CD4-positive, alpha-beta T cell treated with Interleukin-2 at 100 ng/mL for 4 hours (primary cell): ENCODE measurements at regions not wholly inside any gene's neighbourhood (a gene's known extent, or its start where the extent isn't known, plus 50 kb on each side); places are given as distances from the start of the nearest gene placed in this dataset.
A peak's percentile ranks its signal among the peaks of the same experiment; 100 is the strongest.
"Not testable (repeated sequence)": the region's sequence is repeated elsewhere in the genome, so short reads cannot be mapped to it uniquely, and the experiment has no call there.

Experiments used
- DNase-seq: peaks from one replicate; pipeline ENCODE4 v3.0.0-alpha.2; 2020; ENCODE audit warnings: low spot score

DNA sequence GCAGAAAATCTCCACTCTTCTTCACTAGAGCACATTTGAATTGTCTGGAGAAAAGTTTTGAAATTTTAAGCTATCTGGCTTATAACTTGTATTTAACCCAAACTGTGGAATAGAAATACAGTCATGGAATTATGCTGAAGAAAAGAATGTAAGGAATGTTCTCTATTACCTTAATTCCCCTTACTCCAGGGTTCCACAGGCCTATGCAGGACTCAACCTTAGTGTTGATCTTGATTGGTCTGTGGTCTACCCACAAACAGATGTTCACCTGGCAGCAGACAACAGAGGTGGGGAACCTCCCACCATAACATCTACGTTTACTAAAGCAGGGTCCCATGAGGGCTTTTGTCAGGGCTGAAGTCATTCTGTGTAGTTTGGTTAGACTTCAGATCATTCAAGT is 189.3 kb upstream of the GPRIN3 start:
- DNase-seq, result no peak

DNA sequence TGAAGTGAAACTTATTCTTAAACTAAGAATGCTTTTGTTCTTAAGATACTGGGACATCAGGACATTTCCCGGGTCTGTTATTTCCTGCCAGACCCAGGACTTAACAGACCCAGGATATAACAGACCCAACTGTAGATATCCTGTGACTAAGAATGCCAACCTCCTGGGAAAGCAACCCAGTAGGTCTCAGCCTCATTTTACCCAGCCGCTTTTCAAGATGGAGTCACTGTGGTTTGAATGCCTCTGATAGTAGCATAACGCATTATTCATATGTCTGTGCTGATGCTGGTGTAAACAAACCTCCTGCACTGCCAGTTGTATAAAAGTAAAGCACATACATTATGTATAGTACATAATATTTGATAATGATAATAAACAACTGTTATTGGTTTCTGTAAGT is 185.8 kb upstream of the GPRIN3 start:
- DNase-seq, result no peak

DNA sequence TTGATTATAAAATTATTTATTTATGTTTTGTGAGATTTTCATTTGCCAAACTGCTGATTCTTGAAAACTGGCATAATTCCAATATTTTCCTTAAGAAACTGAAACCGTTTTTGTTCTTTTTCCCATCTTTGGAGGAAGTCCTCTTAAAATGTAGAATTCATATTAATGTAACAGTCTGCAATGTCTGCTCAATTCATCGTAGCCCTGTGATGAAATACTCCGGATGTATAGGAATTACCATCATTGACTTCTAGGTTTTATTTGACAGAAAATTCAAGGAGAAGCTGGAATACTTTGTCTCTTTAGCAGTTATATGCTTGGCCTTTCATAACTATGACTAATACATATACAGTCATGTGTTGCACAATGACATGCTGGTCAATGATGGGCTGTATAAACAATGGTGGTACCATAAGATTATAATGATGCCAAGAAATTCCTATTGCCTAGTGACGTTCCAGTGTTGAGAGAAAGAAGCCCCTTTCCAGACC is 185.0 kb upstream of the GPRIN3 start:
- DNase-seq, result no peak

DNA sequence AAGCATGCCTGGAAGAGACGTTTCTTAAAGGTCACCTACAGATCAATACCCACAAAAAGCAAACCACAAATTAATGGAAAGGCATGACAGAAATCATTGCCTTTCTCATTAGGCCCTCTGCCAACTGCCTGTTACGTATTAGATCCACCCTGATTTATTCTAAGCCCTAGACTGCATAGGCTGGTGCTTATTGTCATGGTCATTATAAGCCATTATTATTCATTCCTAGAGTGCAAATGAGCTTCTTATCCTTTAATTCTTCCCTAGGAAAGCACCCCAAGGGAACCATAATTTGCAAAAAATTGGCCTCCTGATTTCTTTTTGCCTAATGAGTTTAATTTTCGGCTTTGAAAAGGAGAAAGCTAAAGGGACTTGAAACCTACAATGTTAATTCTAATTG is 184.2 kb upstream of the GPRIN3 start:
- DNase-seq, result no peak

DNA sequence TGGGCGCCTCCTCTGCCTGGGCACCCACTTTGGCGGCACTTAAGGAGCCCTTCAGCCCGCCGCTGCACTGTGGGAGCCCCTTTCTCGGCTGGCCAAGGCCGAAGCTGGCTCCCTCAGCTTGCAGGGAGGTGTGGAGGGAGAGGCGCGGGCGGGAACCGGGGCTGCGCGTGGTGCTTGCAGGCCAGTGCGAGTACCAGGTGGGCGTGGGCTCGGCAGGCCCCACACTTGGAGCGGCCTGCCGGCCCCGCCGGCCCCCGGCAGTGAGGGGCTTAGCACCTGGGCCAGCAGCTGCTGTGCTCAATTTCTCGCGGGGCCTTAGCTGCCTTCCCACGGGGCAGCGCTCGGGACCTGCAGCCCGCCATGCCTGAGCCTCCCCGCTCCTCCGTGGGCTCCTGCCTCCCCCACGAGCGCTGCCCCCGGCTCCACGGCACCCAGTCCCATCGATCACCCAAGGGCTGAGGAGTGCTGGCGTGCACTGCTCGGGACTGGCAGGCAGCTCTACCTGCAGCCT is 182.4 kb upstream of the GPRIN3 start:
- not testable (repeated sequence) for DNase-seq

DNA sequence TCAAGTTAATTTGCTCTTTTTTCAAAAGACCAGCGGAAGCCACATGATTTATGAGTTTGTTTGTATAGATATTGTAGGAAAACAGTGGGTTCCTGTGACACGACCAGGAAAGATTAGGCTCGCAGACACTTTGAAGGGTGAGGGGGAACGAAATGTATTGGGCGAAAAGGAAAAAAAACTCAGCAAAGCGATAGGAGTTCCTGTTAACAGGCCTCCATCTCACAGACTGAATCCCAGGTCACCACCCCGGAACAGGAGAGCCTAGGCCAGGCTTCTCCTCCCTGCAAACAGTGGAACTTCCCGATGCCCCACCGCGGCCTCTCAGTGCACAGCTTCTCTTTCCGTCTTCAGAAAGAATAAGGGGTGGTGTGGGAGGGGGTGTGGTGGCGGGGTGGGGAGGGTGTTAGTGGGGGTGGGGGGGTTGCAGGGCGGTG is 181.8 kb upstream of the GPRIN3 start:
- DNase-seq, result no peak

DNA sequence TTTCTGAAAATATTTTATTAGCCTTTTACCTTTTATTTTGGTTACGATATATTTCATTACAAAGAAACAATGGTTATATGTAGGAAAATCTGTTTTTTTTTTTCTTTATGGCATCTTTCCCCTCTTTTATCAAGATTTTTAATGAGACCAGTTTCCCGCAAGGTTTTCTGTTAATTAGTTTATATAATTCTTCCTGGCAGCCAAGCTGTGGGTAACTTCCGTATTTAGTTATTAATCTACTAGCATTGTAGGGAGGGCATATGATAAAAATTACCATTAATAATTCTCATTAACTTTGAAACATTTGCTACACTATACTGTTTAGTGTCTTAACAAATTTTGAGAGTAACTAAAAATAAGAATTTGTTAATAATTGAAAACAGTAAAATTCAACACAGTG is 181.1 kb upstream of the GPRIN3 start:
- no peak for DNase-seq

DNA sequence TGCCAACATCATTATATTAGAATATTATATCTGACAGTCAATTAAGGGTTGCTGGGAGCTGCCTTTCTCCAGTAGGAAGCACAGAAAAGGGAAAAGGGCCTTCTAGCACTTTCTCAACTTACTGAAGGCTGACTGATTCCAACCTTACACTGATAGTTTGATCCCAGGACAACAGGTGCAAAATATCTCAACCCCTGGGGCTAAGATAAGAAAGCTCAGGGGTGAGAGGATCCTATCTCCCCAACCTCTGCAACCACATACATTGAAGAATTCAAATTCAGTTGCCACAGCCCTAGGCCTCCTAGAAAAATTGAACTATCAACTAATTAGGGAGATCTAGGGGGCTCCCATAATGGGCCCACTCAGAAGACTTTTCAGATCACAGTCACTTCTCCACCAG is 179.1 kb upstream of the GPRIN3 start:
- DNase-seq, result no peak

DNA sequence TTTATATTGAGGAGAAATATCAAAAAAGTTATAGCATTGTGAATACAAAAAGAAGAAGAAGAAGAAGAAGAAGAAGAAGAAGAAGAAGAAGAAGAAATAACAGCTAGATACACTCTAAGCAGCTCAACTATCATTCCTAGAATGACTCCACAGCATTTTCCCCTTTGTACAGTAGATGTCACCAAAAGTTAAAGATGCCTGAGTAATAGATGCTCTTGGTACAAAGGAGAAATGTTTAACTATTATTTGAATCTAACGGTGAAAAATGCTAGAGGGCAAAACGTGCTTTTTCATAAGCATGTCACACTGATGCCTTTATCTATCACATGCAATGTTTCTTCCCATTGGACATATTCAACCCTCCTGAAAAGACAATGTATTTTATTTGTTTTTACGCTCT is 178.4 kb upstream of the GPRIN3 start:
- no peak for DNase-seq

DNA sequence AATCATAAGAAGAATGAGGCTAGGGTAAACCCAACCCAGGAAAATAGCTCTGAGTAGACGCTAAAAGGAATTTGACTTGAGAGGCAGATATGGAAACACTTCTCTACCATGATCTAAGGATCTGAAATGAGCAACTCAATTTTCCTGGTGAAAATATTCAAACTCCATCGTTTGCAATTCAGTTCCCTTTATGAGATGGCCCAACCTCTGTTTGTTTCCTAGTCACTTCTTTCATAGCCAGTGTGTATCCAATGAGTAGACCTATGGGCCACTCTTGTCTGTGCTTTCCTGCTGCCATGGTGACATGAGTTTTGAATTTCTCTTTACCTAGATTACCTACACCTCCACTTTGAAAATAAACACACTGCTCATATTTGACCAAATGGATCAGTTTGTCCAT is 176.2 kb upstream of the GPRIN3 start:
- no peak for DNase-seq

DNA sequence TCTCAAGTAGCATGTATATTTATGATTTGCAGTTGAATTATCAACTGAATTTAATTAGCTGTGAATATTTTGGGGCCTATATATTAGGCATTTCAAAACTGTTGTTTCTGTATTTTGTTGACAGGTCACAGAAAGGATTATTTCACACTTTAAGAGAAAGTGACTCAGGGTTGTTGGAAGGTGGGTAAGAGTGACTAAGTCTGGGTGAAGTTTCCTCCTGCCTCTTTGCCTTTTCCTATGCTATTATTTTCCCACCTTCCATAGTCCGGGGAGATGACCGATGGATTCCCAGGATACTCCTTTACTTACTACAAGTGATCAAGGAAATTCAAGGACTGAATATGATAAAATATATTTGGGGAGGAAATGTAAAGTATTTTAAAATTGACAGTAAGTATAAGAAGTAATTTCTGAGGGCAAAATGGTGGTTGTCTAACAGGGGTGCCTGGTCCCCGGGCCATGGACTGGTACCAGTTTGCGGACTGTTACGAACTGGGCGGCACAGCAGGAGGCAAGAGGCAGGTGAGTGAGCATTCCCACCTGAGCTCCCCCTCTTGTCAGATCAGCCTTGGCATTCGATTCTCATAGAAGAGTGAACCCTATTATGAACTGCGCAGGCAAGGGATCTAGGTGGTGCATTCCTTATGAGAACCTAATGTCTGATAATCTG is 175.5 kb upstream of the GPRIN3 start:
- no peak for DNase-seq

DNA sequence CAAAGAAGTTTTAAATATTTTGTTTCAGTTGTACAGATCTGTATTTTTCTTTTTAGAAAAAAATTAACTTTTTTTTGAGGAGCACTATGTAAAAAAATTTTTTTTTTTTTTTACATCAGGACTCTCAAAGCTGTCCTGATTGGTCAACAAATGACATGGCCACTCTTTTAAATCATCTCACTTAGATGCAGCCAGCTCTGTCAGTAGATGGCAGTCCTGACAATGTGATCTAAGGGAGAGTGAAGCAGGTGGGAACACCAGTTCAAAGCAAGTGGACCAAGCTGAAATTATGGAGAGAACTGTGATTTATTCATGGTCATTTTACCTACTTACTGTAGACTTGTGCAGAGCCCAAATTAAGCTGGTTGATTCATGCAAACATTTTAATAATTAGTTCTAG is 174.7 kb upstream of the GPRIN3 start:
- peak; percentile 6 for DNase-seq

DNA sequence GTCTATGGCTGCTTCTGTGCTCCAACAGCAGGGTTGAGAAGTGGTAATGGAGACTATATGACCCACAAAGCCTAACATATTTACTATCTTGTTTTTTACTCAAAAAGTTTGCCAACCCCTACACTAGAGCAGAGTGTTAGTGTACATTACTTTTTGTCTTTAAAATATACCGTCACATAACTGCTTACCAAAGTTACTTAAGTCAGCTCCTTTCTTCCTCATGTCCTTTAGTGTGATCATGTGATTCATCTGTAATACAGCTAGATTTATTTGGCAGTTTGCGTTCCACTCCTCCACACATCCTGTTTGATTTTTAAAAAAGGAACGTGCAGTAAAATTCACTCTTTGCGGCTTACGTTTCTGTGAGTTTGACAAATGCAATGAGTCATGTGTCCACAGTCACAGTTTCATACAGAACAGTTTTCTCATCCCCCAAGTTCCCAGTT is 162.4 kb upstream of the GPRIN3 start:
- DNase-seq, result peak; percentile 58

DNA sequence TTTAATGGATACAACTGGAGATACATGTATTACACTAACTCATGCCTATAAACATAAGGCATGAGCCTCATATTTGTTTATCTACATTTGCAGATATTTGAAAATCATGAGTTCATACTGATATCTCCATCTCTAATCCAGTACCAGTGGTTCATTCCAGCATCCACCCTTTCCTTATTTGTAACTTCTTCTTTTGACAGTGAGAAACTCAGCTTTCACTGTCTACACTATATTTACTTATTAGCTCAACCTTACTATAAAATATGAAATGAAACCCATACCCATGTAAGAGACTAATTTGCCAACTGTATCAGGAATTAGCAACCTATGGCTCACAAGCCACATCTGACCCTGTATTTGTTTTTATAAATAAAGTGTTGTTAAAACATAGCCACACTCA is 161.9 kb upstream of the GPRIN3 start:
- DNase-seq, result no peak

DNA sequence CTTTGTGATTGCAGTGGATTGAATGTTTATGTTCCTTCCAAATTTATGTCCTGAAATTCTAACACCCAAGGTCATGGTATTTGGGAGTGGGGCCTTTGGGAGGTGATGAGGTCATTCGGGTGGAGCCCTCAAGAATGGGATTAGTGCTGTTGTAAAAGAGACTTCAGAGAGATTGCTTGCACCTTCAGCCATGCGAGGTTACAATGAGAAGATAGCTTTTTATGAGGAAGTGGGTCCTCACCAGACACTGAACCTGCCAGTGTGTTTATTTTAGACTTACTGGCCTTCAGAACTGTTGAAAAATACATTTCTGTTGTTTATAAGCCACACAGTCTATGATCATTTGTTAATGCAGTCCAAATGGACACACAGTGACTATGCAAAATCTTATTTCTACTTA is 161.0 kb upstream of the GPRIN3 start:
- DNase-seq, result no peak

DNA sequence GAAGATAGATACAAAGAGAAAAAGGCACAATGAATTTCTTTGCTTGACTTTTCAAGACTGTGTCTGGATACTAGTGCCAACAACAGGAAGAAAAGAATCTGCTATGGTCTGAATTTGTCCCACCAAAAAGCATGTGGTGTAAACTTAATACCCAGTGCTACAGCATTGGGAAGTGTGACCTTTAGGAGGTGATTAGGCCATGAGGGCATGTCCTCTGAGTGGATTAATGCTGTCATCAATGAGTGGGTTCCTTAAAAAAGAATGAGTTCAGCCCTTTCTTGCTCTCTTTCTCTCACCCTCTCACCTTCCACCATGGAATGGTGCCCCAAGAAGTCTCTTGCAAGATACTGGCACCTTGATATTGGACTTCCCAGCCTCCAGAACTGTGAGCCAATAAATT is 155.7 kb upstream of the GPRIN3 start:
- DNase-seq, result no peak

DNA sequence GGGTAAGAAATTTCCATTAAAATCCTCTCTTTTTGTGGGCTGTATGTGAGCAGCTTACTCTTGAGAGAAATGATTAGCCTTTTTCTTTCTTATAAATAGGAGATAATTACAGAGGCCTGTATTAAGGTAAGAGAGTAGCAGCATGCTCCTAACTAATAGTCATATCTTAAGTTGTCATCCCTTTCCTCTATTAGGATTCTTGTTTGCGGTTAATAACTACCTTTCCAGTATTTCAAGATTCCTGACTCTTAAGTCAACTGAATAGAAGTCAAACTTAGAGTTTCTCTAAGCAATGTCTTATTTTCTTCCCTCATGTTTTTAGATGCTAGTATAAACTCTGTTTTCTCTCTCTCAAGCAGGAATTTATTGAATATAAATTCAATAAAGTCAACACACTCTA is 139.9 kb upstream of the GPRIN3 start:
- no peak for DNase-seq

DNA sequence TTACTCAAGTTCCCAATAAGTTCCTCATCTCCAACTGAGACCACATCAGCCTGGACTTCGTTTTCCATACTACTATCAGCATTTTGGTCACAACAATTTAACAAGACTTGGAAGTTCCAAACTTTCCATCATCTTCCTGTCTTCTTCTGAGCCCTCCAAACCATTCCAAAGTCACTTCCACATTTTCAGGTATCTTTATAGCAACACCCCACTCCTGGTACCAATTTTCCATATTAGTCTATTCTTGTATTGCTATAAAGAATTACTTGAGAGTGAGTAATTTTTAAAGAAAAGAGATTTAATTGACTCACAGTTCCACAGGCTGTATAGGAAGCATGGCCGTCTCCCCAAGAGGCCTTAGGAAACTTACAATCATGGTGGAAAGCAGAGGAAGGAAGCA is 138.6 kb upstream of the GPRIN3 start:
- no peak for DNase-seq

DNA sequence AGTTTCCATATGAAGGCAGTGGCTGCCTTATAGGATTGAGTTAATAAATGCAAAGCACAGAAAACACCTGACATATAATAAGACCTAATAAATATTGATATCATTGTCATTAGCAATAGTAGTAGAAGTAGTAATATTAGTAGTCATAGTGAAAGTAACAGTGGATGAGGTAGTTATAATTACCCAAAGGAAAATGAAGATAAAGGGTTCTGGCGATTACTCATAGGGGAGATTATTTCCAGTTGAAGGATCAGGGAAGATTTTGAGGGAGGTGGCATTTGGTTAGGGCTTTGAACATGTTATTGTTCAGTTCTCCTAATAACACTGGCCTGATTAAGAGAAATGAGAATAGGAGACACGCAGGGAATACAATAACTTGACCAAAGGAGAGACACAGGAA is 131.9 kb upstream of the GPRIN3 start:
- DNase-seq, result no peak

DNA sequence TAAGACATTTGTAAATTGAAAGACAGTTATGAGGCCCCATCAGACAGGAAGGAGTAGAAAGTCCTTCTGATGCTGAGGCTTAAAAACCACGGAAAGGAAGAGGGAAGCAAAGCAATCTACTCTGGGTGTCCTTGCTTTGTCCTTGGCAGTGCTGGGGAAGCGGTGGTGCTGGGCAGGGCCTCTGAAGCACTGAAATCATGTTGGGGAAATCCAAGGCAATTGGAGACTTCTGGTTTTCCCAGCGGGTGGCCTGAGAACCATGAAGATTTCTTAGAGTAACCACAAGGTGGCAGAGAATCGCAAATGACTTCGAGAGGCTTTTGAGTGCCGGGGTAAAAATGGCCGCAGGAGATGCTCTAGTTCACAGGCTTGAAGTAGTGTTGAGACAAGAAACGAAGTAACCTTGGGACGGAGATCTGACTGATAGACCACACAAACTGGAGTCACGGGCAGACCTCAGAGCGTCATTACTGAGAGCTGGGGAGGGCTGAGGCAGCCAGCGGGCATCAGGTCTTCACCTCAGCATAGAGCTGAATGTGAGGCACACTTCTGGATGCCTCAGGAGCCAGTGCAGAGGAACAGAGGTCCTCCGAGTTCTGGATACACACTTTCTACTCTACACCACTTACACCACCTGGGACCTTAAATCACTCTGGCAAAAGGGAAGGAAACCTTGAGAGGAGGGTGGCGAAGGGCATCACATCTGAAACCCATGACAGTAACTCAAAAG is 130.7 kb upstream of the GPRIN3 start:
- peak; percentile 67 for DNase-seq

DNA sequence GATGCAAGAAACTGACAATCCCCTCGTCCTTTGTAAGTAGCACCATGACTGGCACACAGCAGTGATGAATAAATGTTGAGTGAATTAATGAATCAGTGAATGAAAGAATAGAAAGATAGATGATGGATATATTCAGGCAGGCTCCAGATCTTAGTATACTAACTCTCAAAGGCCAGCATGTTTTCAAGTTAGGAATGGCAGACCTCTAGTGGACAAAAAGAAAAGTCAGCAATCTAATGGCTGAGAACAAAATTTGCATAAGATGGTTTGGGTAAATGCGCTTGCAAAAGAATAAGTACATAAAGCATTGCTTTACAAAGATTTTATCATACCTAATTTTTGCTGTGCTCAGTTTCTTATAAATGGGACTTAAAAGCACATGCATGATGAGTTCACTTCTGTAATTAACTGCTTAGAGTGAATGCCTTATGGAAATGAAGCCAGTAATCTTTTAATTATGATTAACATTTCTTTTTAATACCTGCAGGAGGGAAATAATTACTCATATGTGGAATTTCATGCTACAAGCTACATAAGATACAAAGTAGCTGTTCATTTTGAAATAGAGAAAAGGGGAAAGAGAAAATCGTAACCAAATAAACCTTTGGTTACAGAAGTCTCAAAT is 126.9 kb upstream of the GPRIN3 start:
- peak; percentile 68 for DNase-seq

DNA sequence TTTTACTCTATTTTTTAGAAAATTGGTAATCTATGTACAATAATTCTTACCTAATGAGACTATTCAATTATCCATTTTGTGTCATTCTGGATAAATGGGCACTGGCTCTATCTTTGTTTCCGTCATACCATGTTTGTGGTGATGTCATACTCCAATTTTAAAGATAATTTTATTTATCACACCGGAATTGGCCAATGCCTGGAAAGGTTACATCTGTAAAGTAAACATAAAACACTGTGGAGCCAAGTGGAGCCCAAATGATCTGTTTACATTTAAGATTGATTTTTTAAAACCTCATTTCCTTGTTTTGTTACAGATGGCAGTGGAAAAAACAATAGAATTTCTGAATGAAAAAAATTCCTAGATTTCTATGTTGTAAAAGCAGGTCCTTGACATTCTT is 120.2 kb upstream of the GPRIN3 start:
- no peak for DNase-seq

DNA sequence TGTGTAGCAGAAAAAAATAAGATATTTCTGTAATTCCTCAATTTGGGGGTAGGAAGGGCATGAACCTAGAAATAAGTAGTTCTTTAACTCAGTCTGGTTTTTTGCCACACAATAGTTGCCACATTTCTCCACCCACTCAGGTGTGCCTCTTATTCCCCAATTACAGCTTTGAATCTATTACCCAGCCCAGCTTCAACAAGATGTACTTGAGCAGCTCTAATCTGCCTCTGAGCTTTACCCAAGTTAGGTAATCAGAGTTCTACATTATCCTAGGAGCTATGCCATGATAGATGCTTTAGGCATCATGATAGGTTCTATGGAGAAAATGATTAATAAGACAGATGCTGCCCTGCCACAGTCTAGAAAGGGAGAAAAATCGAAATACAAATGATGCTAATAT is 117.4 kb upstream of the GPRIN3 start:
- no peak for DNase-seq
